SK-N-MC (cell line): ENCODE measurements at regions not wholly inside any gene's neighbourhood (a gene's known extent, or its start where the extent isn't known, plus 50 kb on each side); places are given as distances from the start of the nearest gene placed in this dataset.
A peak's percentile ranks its signal among the peaks of the same experiment; 100 is the strongest.

Experiments used
- DNase-seq: peaks from one replicate; pipeline ENCODE4 v3.0.0-alpha.2; 2011; ENCODE audit warnings: low read depth, low spot score
- H3K27ac ChIP-seq: fragments of 200-600 bp; sonication (generic); 2 replicates; pipeline ENCODE4 v1.5.1; 2016; ENCODE audit warnings: mixed run types
- H3K36me3 ChIP-seq: fragments of 200-600 bp; sonication (generic); 2 replicates; pipeline ENCODE4 v1.6.1; 2017; ENCODE audit warnings: antibody characterized with exemption, low read length, mixed read lengths; ENCODE audit not compliant: insufficient read depth
- H3K4me3 ChIP-seq: fragments of 200-600 bp; sonication (generic); 2 replicates; pipeline ENCODE4 v1.5.1; 2016
- H3K9ac ChIP-seq: fragments of 200-600 bp; sonication (generic); 2 replicates; pipeline ENCODE4 v1.8.0; 2017; ENCODE audit warnings: mixed run types, mixed read lengths; ENCODE audit not compliant: insufficient read length
- H3K9me3 ChIP-seq: fragments of 200-600 bp; sonication (generic); 2 replicates; pipeline ENCODE4 v1.6.1; 2017; ENCODE audit warnings: low read depth, mild to moderate bottlenecking, antibody characterized with exemption, low read length, moderate library complexity, mixed read lengths
- EZH2 ChIP-seq: fragments of 200-600 bp; sonication (generic); IDR thresholded peaks from one replicate; pipeline ENCODE4 v1.6.1; 2017; ENCODE audit warnings: antibody characterized with exemption
- FOXP2 ChIP-seq: optimal IDR thresholded peaks from 2 replicates; pipeline ENCODE3; 2011; ENCODE audit warnings: mild to moderate bottlenecking, moderate library complexity; ENCODE audit not compliant: insufficient read depth; ENCODE audit errors: extremely low read length, control extremely low read depth
- POLR2AphosphoS5 ChIP-seq: IDR thresholded peaks from 2 replicates; pipeline ENCODE4 v1.6.1; 2012; ENCODE audit warnings: mild to moderate bottlenecking, low read depth, low read length, borderline replicate concordance

DNA sequence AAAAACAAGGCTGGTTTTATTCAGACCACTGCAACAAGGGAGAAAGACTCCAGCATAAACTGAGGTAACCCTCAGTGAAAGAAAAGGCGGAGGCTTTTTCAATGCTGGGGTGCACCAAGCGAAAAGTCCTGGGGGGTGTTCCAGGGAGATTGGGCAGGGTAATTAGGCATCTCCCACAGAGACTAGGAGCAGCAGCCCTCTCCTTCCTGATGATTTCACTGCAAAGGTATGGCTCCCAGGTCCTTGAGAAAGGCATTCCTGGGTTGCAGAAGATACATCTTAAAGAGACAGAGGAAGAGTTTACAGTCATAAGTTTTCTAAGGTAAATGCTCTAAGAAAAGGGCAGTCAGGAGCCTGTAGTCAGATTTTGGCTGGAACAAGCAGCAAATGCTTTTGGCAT is 412.0 kb downstream of the FOXO1 start:
- DNase-seq, result no peak
- no peak for TF ChIP-seq FOXP2

DNA sequence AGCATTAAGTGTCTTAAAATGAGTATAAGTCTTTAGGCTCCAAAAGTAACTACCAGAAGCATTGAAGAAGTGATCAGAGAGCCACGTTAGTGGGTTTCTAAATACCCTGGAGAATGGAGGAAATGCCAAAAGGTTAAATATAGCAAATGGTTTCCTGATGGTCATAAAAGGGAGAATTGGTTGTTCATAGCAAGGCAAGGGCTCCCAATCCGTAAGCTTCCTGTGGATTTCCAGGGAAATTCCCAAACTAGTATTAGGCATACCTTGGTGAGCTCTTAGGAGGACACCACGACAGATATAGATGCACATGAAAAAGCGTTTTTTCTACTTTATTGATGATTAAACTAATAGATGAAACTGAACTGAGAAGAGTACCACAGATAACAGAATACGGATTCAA is 410.9 kb downstream of the FOXO1 start:
- H3K27ac ChIP-seq, result no peak overlapping the region
- H3K4me3 ChIP-seq, result no peak overlapping the region
- H3K36me3 ChIP-seq, result no peaks in the 10 kb centered on the region
- no peak for TF ChIP-seq POLR2AphosphoS5
- TF ChIP-seq EZH2, result no peak
- TF ChIP-seq FOXP2, result no peak
- H3K9me3 ChIP-seq, result no peaks in the 10 kb centered on the region
- H3K9ac ChIP-seq, result no peak overlapping the region
- DNase-seq, result no peak

More for the DNA sequence above, 412.0 kb downstream of the FOXO1 start:
- Histone ChIP-seq H3K36me3 (no peaks in the 10 kb centered on the region), H3K4me3 (no peak overlapping the region), H3K9ac (no peak overlapping the region), H3K27ac (no peak overlapping the region), H3K9me3 (no peaks in the 10 kb centered on the region)

- DNase-seq, result no peak
- H3K9ac ChIP-seq, result no peak overlapping the region
- TF ChIP-seq POLR2AphosphoS5 (no peak), FOXP2 (no peak), EZH2 (no peak)
- H3K4me3 ChIP-seq, result no peak overlapping the region
- H3K27ac ChIP-seq, result no peak overlapping the region
- H3K36me3 ChIP-seq, result no peaks in the 10 kb centered on the region
- no peaks in the 10 kb centered on the region for H3K9me3 ChIP-seq
Observed at GRCh38 chr13:40259899-40260298, 406.5 kb downstream of the FOXO1 start.

DNA sequence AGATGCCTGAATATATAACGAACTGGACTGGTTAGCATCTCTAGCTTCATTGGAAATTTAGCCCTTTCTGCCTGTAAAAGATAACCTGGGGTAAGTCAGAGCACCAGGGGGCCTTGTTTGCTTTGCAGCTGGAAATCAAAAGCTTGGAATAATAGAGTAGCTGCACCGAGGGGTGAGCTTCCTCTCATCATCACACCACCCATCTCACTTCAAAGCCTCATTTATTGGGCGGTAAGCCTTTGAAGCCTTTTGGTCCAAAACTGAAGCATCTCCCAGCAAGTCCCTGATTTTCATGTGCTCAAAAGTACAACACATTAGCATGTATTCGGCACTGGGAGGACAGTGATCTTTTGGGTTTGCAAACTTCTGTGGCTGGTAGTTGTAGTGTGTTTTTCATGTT is 405.1 kb downstream of the FOXO1 start:
- no peak overlapping the region for H3K9ac ChIP-seq
- TF ChIP-seq EZH2 (no peak), FOXP2 (no peak), POLR2AphosphoS5 (no peak)
- H3K4me3 ChIP-seq, result no peak overlapping the region
- DNase-seq, result no peak
- H3K9me3 ChIP-seq, result no peaks in the 10 kb centered on the region
- H3K27ac ChIP-seq, result no peak overlapping the region
- no peaks in the 10 kb centered on the region for H3K36me3 ChIP-seq

DNA sequence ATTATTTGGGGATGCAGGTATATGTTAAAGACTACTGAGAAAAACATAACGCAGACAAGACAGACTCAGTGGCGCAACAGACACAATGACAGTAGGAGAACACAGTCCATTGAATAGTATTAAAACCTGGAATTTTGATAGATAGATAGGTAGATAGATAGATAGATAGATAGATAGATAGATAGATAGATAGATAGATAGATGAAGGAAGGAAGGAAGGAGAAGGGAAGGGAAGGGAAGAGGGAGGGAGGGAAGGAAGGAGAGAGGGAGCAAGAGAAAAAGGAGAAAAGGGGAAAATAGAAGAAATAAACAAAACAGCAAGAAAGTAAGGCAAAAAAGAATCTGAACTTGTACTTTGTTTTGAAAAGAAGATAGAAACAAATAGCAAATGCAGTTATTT is 404.5 kb downstream of the FOXO1 start:
- Histone ChIP-seq H3K27ac (no peak overlapping the region), H3K9ac (no peak overlapping the region), H3K9me3 (no peaks in the 10 kb centered on the region), H3K36me3 (no peaks in the 10 kb centered on the region), H3K4me3 (no peak overlapping the region)
- no peak for TF ChIP-seq EZH2
- no peak for TF ChIP-seq FOXP2
- TF ChIP-seq POLR2AphosphoS5, result no peak
- no peak for DNase-seq

GRCh38 chr13:40269086-40269485 is 397.4 kb downstream of the FOXO1 start:
- H3K9ac ChIP-seq, result no peak overlapping the region
- no peaks in the 10 kb centered on the region for H3K9me3 ChIP-seq
- no peak for DNase-seq
- no peak overlapping the region for H3K27ac ChIP-seq
- no peak overlapping the region for H3K4me3 ChIP-seq
- no peak for TF ChIP-seq FOXP2
- TF ChIP-seq EZH2, result no peak
- TF ChIP-seq POLR2AphosphoS5, result no peak
- H3K36me3 ChIP-seq, result no peaks in the 10 kb centered on the region

GRCh38 chr13:40270726-40271125 is 395.7 kb downstream of the FOXO1 start:
- Histone ChIP-seq H3K4me3 (no peak overlapping the region), H3K36me3 (no peaks in the 10 kb centered on the region), H3K9ac (no peak overlapping the region), H3K27ac (no peak overlapping the region), H3K9me3 (no peaks in the 10 kb centered on the region)
- TF ChIP-seq FOXP2, result no peak
- TF ChIP-seq EZH2, result no peak
- TF ChIP-seq POLR2AphosphoS5, result no peak
- no peak for DNase-seq

- H3K36me3 ChIP-seq, result no peaks in the 10 kb centered on the region
- no peaks in the 10 kb centered on the region for H3K9me3 ChIP-seq
- H3K4me3 ChIP-seq, result peak overlapping the region; percentile 32; the same call in 1 of the 2 replicates
- H3K27ac ChIP-seq, result peak overlapping the region; percentile 51; the same call in 1 of the 2 replicates
- TF ChIP-seq EZH2, result no peak
- TF ChIP-seq FOXP2, result no peak
- no peak for TF ChIP-seq POLR2AphosphoS5
- DNase-seq, result no peak
- no peak overlapping the region for H3K9ac ChIP-seq
Observed at GRCh38 chr13:40271271-40271885, 395.1 kb downstream of the FOXO1 start.
